ENCODE measurements at regions not wholly inside any gene's neighbourhood (a gene's known extent, or its start where the extent isn't known, plus 50 kb on each side); places are given as distances from the start of the nearest gene placed in this dataset.
"Not testable (repeated sequence)": the region's sequence is repeated elsewhere in the genome, so short reads cannot be mapped to it uniquely, and the experiment has no call there.

DNA sequence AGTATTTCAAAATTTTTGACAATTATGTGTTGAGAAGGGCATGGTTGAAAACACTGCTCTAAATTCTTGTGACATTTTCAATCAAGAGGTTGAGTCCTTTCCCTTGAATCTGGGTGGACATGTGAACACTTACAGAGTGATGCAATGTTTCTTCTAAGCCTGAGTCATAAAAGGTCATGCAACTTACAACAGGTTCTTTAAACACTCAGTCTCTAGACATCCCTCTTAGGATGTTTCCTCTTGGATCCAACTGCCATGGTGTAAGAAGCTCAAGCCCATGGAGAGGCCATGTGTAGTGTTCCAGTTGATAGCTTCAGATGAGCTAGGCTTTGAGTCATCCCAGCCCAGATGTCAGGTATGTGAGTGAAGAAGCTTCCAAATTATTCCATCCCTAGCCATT, 232.2 kb upstream of the MAOA start:
- H2BK15ac ChIP-seq (replicated peaks; ENCODE audit: low read depth) = no peak overlapping the region
- H2BK120ac ChIP-seq (ENCODE audit: low read depth, low read length) = no peak overlapping the region
- H3K27me3 ChIP-seq (ENCODE audit: insufficient read depth, low read length, poor library complexity) = no peaks in the 10 kb centered on the region
- no peak overlapping the region for H3K9ac ChIP-seq (ENCODE audit: low read length)
- no peaks in the 10 kb centered on the region for H3K79me1 ChIP-seq (ENCODE audit: low read length)
- H3K36me3 ChIP-seq (ENCODE audit: control insufficient read depth, insufficient read depth, low read length) = no peaks in the 10 kb centered on the region
- no peak overlapping the region for H3K27ac ChIP-seq (ENCODE audit: low read depth, low read length)
- H3K4me3 ChIP-seq (ENCODE audit: low read length) = no peak overlapping the region
- no peak for DNase-seq
- H3K4ac ChIP-seq (ENCODE audit: low read depth, low read length) = no peak overlapping the region
- no peak overlapping the region for H4K5ac ChIP-seq (ENCODE audit: low read length)
- no peak overlapping the region for H3K23ac ChIP-seq (ENCODE audit: low read length)
- H3K56ac ChIP-seq (ENCODE audit: low read length) = no peak overlapping the region
- H3K4me1 ChIP-seq (ENCODE audit: control insufficient read depth, low read depth, low read length) = no peaks in the 10 kb centered on the region
- no peaks in the 10 kb centered on the region for H3K79me2 ChIP-seq (ENCODE audit: control insufficient read depth, insufficient read depth, low read length)
- H4K8ac ChIP-seq (ENCODE audit: low read depth, low read length) = no peak overlapping the region
- no peak overlapping the region for H2BK5ac ChIP-seq (ENCODE audit: low read length)
- H2AK5ac ChIP-seq (ENCODE audit: low read length) = no peak overlapping the region
- no peak overlapping the region for H3K4me2 ChIP-seq (ENCODE audit: low read length)
- no peak overlapping the region for H3K18ac ChIP-seq (ENCODE audit: low read length)

DNA sequence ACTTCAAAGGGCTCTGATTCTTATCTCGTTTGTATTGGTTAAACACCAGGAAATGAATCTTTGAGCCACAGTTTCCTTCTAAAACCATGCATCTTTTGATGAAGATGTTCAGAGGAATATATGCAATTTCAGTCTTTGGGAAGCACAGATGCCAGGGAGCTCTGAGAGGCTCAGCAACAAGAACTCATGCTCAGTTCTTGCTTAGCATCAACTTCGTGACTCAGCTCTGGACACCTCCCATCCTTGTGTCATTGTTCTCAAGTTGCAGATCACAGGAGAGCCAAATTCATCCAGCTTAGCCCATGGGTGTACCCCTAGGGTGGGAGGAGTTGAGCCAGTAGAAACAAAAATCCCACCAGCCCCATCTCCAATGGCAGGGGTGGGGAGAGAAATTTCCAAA, 219.6 kb upstream of the MAOA start:
- Histone ChIP-seq H3K9ac (ENCODE audit: low read length) (no peak overlapping the region), H2BK120ac (ENCODE audit: low read depth, low read length) (no peak overlapping the region), H3K4ac (ENCODE audit: low read depth, low read length) (no peak overlapping the region), H3K4me2 (ENCODE audit: low read length) (no peak overlapping the region), H3K23ac (ENCODE audit: low read length) (no peak overlapping the region), H2BK15ac (replicated peaks; ENCODE audit: low read depth) (no peak overlapping the region), H3K27ac (ENCODE audit: low read depth, low read length) (no peak overlapping the region), H3K18ac (ENCODE audit: low read length) (no peak overlapping the region), H3K79me2 (ENCODE audit: control insufficient read depth, insufficient read depth, low read length) (no peaks in the 10 kb centered on the region), H3K27me3 (ENCODE audit: insufficient read depth, low read length, poor library complexity) (no peaks in the 10 kb centered on the region), H3K36me3 (ENCODE audit: control insufficient read depth, insufficient read depth, low read length) (no peaks in the 10 kb centered on the region), H3K79me1 (ENCODE audit: low read length) (no peaks in the 10 kb centered on the region), H3K56ac (ENCODE audit: low read length) (no peak overlapping the region), H4K5ac (ENCODE audit: low read length) (no peak overlapping the region), H4K8ac (ENCODE audit: low read depth, low read length) (no peak overlapping the region), H3K4me1 (ENCODE audit: control insufficient read depth, low read depth, low read length) (no peaks in the 10 kb centered on the region), H3K4me3 (ENCODE audit: low read length) (no peak overlapping the region), H2AK5ac (ENCODE audit: low read length) (no peak overlapping the region), H2BK5ac (ENCODE audit: low read length) (no peak overlapping the region)
- DNase-seq = no peak
- no CpG with 5 or more reads among the region's 2 CpGs for WGBS (ENCODE audit: extremely low coverage, insufficient coverage, low lambda C conversion rate)

DNA sequence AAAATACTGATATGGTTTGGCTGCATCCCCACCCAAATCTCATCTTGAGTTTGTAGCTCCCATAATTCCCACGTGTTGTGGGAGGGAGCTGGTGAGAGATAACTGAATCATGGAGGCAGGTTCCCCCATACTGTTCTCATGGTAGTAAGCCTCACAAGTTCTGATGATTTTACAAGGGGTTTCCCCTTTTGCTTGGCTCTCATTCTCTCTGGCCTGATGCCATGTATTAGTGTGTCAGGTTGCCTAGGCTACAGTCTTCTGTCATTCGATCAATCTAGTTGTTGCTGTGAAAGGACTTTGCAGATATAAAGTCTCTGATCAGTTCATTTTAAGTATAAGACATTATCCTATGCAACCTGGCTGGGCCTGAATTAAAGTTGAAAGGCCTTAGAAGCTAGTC, 209.3 kb upstream of the MAOA start:
- H3K36me3 ChIP-seq (ENCODE audit: control insufficient read depth, insufficient read depth, low read length) = no peaks in the 10 kb centered on the region
- H4K5ac ChIP-seq (ENCODE audit: low read length) = no peak overlapping the region
- no peak overlapping the region for H3K4me2 ChIP-seq (ENCODE audit: low read length)
- H2BK5ac ChIP-seq (ENCODE audit: low read length) = no peak overlapping the region
- H3K27ac ChIP-seq (ENCODE audit: low read depth, low read length) = no peak overlapping the region
- H3K4me1 ChIP-seq (ENCODE audit: control insufficient read depth, low read depth, low read length) = no peaks in the 10 kb centered on the region
- H2AK5ac ChIP-seq (ENCODE audit: low read length) = no peak overlapping the region
- H2BK120ac ChIP-seq (ENCODE audit: low read depth, low read length) = no peak overlapping the region
- H3K4ac ChIP-seq (ENCODE audit: low read depth, low read length) = no peak overlapping the region
- no peak overlapping the region for H3K9ac ChIP-seq (ENCODE audit: low read length)
- no CpG with 5 or more reads among the region's 2 CpGs for WGBS (ENCODE audit: extremely low coverage, insufficient coverage, low lambda C conversion rate)
- no peak overlapping the region for H3K18ac ChIP-seq (ENCODE audit: low read length)
- no peaks in the 10 kb centered on the region for H3K27me3 ChIP-seq (ENCODE audit: insufficient read depth, low read length, poor library complexity)
- H3K4me3 ChIP-seq (ENCODE audit: low read length) = no peak overlapping the region
- no peak for DNase-seq
- no peak overlapping the region for H3K56ac ChIP-seq (ENCODE audit: low read length)
- H2BK15ac ChIP-seq (replicated peaks; ENCODE audit: low read depth) = no peak overlapping the region
- H4K8ac ChIP-seq (ENCODE audit: low read depth, low read length) = no peak overlapping the region
- H3K79me2 ChIP-seq (ENCODE audit: control insufficient read depth, insufficient read depth, low read length) = no peaks in the 10 kb centered on the region
- no peaks in the 10 kb centered on the region for H3K79me1 ChIP-seq (ENCODE audit: low read length)
- no peak overlapping the region for H3K23ac ChIP-seq (ENCODE audit: low read length)

DNA sequence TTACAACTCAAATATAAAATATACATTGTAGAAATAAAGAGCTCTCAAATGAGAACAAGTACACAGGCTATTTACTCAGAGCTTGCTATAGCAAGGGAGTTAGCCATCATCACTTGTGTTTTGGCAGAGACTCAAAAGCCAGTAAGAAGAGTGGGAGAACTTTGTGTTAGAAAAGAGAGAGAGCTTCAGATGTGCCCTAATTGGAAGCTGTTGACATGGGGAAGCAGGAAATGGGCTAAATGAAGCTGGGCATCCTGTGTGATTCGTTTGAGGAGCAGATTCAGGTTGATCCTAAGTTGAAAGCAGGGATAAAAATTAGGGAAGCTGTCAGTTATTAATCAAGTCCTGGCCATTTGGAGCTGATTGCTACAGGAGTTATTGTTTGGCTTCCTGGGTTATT, 207.4 kb upstream of the MAOA start:
- H3K4me1 ChIP-seq (ENCODE audit: control insufficient read depth, low read depth, low read length) = no peaks in the 10 kb centered on the region
- no peak overlapping the region for H3K4me3 ChIP-seq (ENCODE audit: low read length)
- no peak overlapping the region for H2BK5ac ChIP-seq (ENCODE audit: low read length)
- no peak overlapping the region for H3K18ac ChIP-seq (ENCODE audit: low read length)
- no peak overlapping the region for H3K27ac ChIP-seq (ENCODE audit: low read depth, low read length)
- no peak overlapping the region for H3K4me2 ChIP-seq (ENCODE audit: low read length)
- no peak overlapping the region for H3K56ac ChIP-seq (ENCODE audit: low read length)
- H2AK5ac ChIP-seq (ENCODE audit: low read length) = no peak overlapping the region
- no peaks in the 10 kb centered on the region for H3K27me3 ChIP-seq (ENCODE audit: insufficient read depth, low read length, poor library complexity)
- H3K36me3 ChIP-seq (ENCODE audit: control insufficient read depth, insufficient read depth, low read length) = no peaks in the 10 kb centered on the region
- H3K79me2 ChIP-seq (ENCODE audit: control insufficient read depth, insufficient read depth, low read length) = no peaks in the 10 kb centered on the region
- no CpG with 5 or more reads among the region's 1 CpG for whole genome bisulfite sequencing (ENCODE audit: extremely low coverage, insufficient coverage, low lambda C conversion rate)
- no peak for DNase-seq
- H4K8ac ChIP-seq (ENCODE audit: low read depth, low read length) = no peak overlapping the region
- no peak overlapping the region for H3K4ac ChIP-seq (ENCODE audit: low read depth, low read length)
- H4K5ac ChIP-seq (ENCODE audit: low read length) = no peak overlapping the region
- H3K79me1 ChIP-seq (ENCODE audit: low read length) = no peaks in the 10 kb centered on the region
- H2BK15ac ChIP-seq (replicated peaks; ENCODE audit: low read depth) = no peak overlapping the region
- no peak overlapping the region for H3K9ac ChIP-seq (ENCODE audit: low read length)
- H2BK120ac ChIP-seq (ENCODE audit: low read depth, low read length) = no peak overlapping the region
- H3K23ac ChIP-seq (ENCODE audit: low read length) = no peak overlapping the region

DNA sequence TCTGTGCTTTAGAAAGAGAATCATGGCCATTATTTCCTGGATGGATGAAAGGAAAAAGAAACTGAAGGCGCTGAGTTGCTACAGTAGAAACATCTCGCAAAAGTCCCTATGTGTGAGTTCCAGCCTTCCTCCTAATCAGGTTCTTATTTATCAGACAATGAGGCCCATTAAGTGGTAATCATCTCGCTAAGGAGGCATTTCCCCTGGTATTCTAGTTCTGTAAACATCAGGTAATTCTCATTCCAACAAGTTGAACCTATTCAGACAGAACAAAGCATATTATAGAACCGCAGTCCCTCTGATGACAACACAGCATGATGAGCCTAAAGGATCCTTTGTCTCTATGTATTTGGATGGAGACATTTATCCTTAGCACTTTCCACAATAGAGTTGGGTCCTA, 205.7 kb upstream of the MAOA start:
- no peak overlapping the region for H4K8ac ChIP-seq (ENCODE audit: low read depth, low read length)
- peak; percentile 57 for DNase-seq
- H3K18ac ChIP-seq (ENCODE audit: low read length) = no peak overlapping the region
- peak overlapping the region; percentile 70 for H3K27ac ChIP-seq (ENCODE audit: low read depth, low read length)
- H3K23ac ChIP-seq (ENCODE audit: low read length) = no peak overlapping the region
- no peak overlapping the region for H4K5ac ChIP-seq (ENCODE audit: low read length)
- H3K79me1 ChIP-seq (ENCODE audit: low read length) = no peaks in the 10 kb centered on the region
- no peak overlapping the region for H3K4ac ChIP-seq (ENCODE audit: low read depth, low read length)
- H2BK5ac ChIP-seq (ENCODE audit: low read length) = no peak overlapping the region
- H3K56ac ChIP-seq (ENCODE audit: low read length) = no peak overlapping the region
- no peak overlapping the region for H3K4me3 ChIP-seq (ENCODE audit: low read length)
- H3K9ac ChIP-seq (ENCODE audit: low read length) = no peak overlapping the region
- H2BK15ac ChIP-seq (replicated peaks; ENCODE audit: low read depth) = no peak overlapping the region
- no peak overlapping the region for H3K4me2 ChIP-seq (ENCODE audit: low read length)
- no peaks in the 10 kb centered on the region for H3K79me2 ChIP-seq (ENCODE audit: control insufficient read depth, insufficient read depth, low read length)
- no peak overlapping the region for H2BK120ac ChIP-seq (ENCODE audit: low read depth, low read length)
- H3K27me3 ChIP-seq (ENCODE audit: insufficient read depth, low read length, poor library complexity) = no peaks in the 10 kb centered on the region
- no peaks in the 10 kb centered on the region for H3K36me3 ChIP-seq (ENCODE audit: control insufficient read depth, insufficient read depth, low read length)
- no peaks in the 10 kb centered on the region for H3K4me1 ChIP-seq (ENCODE audit: control insufficient read depth, low read depth, low read length)
- WGBS (ENCODE audit: extremely low coverage, insufficient coverage, low lambda C conversion rate) = no CpG with 5 or more reads among the region's 4 CpGs
- H2AK5ac ChIP-seq (ENCODE audit: low read length) = no peak overlapping the region

DNA sequence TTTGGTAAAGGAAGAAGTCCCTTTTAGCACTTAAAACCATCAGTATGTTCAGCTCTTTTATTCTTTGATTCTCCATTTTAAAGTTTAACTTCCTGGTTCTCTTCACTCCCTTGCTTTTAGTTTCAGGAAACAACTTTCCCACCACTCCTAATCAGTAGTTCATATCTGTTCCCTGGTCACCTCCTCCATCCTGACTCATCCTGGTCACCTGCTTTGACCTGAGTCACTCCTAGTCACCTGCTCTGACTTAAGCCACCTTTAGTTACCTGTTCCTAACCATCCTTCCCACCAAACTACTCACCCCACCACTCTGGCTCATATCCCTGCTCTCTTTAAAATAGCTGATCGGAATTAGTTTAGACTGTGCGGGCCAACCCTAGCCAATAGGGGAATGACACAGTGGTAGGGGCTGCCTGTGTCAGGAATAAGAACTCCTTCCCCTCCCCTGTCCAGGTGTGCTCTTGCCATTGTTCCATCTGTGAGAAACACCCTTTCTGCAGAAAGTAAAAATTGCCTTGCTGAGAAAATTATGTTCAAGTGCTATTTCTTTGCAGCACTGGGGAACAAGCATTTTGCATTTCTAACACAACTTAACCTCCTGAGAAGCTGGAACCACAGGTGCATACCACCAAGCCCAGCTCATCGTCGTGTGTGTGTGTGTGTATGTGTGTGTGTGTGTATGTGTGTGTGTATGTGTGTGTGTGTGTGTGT, 204.0 kb upstream of the MAOA start:
- not testable (repeated sequence) for H3K4me3 ChIP-seq (ENCODE audit: low read length); H4K5ac ChIP-seq (ENCODE audit: low read length); H3K4me2 ChIP-seq (ENCODE audit: low read length); H3K4ac ChIP-seq (ENCODE audit: low read depth, low read length); DNase-seq; H3K27ac ChIP-seq (ENCODE audit: low read depth, low read length); H3K27me3 ChIP-seq (ENCODE audit: insufficient read depth, low read length, poor library complexity); H3K9ac ChIP-seq (ENCODE audit: low read length); H3K4me1 ChIP-seq (ENCODE audit: control insufficient read depth, low read depth, low read length); H2BK5ac ChIP-seq (ENCODE audit: low read length); H2BK15ac ChIP-seq (replicated peaks; ENCODE audit: low read depth); H4K8ac ChIP-seq (ENCODE audit: low read depth, low read length); H3K18ac ChIP-seq (ENCODE audit: low read length); H3K79me2 ChIP-seq (ENCODE audit: control insufficient read depth, insufficient read depth, low read length); H3K56ac ChIP-seq (ENCODE audit: low read length); H2AK5ac ChIP-seq (ENCODE audit: low read length); H3K36me3 ChIP-seq (ENCODE audit: control insufficient read depth, insufficient read depth, low read length); H3K79me1 ChIP-seq (ENCODE audit: low read length); H3K23ac ChIP-seq (ENCODE audit: low read length); H2BK120ac ChIP-seq (ENCODE audit: low read depth, low read length)
- WGBS (ENCODE audit: extremely low coverage, insufficient coverage, low lambda C conversion rate) = no CpG with 5 or more reads among the region's 4 CpGs

All from mesendoderm (in vitro differentiated cells).